ENCODE measurements at regions not wholly inside any gene's neighbourhood (a gene's known extent, or its start where the extent isn't known, plus 50 kb on each side); places are given as distances from the start of the nearest gene placed in this dataset.

GRCh38 chr16:87016046-87017035 lies 300.9 kb downstream of the C16orf95 start:
- TF ChIP-seq GATA3 (IDR thresholded peaks at IDR 0.05; ENCODE audit: low read depth, low read length) = no peak
- TF ChIP-seq GATA2 (IDR thresholded peaks at IDR 0.05; ENCODE audit: low read depth, low read length) = no peak

- TF ChIP-seq GATA2 (IDR thresholded peaks at IDR 0.05; ENCODE audit: low read depth, low read length) (no peak), GATA3 (IDR thresholded peaks at IDR 0.05; ENCODE audit: low read depth, low read length) (no peak)
Measured at GRCh38 chr16:87017371-87018012, 299.7 kb downstream of the C16orf95 start.

GRCh38 chr16:87025676-87026075 lies 291.5 kb downstream of the C16orf95 start:
- no peak for TF ChIP-seq GATA3 (IDR thresholded peaks at IDR 0.05; ENCODE audit: low read depth, low read length)
- no peak for TF ChIP-seq GATA2 (IDR thresholded peaks at IDR 0.05; ENCODE audit: low read depth, low read length)

- no peak for TF ChIP-seq GATA2 (IDR thresholded peaks at IDR 0.05; ENCODE audit: low read depth, low read length)
- TF ChIP-seq GATA3 (IDR thresholded peaks at IDR 0.05; ENCODE audit: low read depth, low read length) = no peak
Measured at GRCh38 chr16:87027056-87027616, 290.1 kb downstream of the C16orf95 start.

GRCh38 chr16:87028481-87029320 lies 288.5 kb downstream of the C16orf95 start:
- no peak for TF ChIP-seq GATA3 (IDR thresholded peaks at IDR 0.05; ENCODE audit: low read depth, low read length)
- TF ChIP-seq GATA2 (IDR thresholded peaks at IDR 0.05; ENCODE audit: low read depth, low read length) = no peak

GRCh38 chr16:87032554-87032953 lies 284.6 kb downstream of the C16orf95 start:
- TF ChIP-seq GATA2 (IDR thresholded peaks at IDR 0.05; ENCODE audit: low read depth, low read length) = no peak
- no peak for TF ChIP-seq GATA3 (IDR thresholded peaks at IDR 0.05; ENCODE audit: low read depth, low read length)

GRCh38 chr16:87033021-87033471 lies 284.1 kb downstream of the C16orf95 start:
- TF ChIP-seq GATA3 (IDR thresholded peaks at IDR 0.05; ENCODE audit: low read depth, low read length) = no peak
- TF ChIP-seq GATA2 (IDR thresholded peaks at IDR 0.05; ENCODE audit: low read depth, low read length) = no peak

GRCh38 chr16:87033541-87034300 lies 283.5 kb downstream of the C16orf95 start:
- TF ChIP-seq GATA3 (IDR thresholded peaks at IDR 0.05; ENCODE audit: low read depth, low read length) (no peak), GATA2 (IDR thresholded peaks at IDR 0.05; ENCODE audit: low read depth, low read length) (no peak)

GRCh38 chr16:87034317-87034716 lies 282.9 kb downstream of the C16orf95 start:
- TF ChIP-seq GATA3 (IDR thresholded peaks at IDR 0.05; ENCODE audit: low read depth, low read length) (no peak), GATA2 (IDR thresholded peaks at IDR 0.05; ENCODE audit: low read depth, low read length) (no peak)

GRCh38 chr16:87035053-87035452 lies 282.1 kb downstream of the C16orf95 start:
- TF ChIP-seq GATA3 (IDR thresholded peaks at IDR 0.05; ENCODE audit: low read depth, low read length) (no peak), GATA2 (IDR thresholded peaks at IDR 0.05; ENCODE audit: low read depth, low read length) (no peak)

GRCh38 chr16:87037012-87037411 lies 280.2 kb downstream of the C16orf95 start:
- no peak for TF ChIP-seq GATA2 (IDR thresholded peaks at IDR 0.05; ENCODE audit: low read depth, low read length)
- TF ChIP-seq GATA3 (IDR thresholded peaks at IDR 0.05; ENCODE audit: low read depth, low read length) = no peak

- TF ChIP-seq GATA3 (IDR thresholded peaks at IDR 0.05; ENCODE audit: low read depth, low read length) = no peak
- TF ChIP-seq GATA2 (IDR thresholded peaks at IDR 0.05; ENCODE audit: low read depth, low read length) = no peak
Measured at GRCh38 chr16:87040169-87041117, 276.7 kb downstream of the C16orf95 start.
